Left lung (tissue), 4 donors: ENCODE measurements at regions not wholly inside any gene's neighbourhood (a gene's known extent, or its start where the extent isn't known, plus 50 kb on each side); places are given as distances from the start of the nearest gene placed in this dataset.
A peak's percentile ranks its signal among the peaks of the same experiment; 100 is the strongest.

Experiments used
- ATAC-seq: fragments of 200-7000 bp; cut with Tn5 transposase; one replicate; pipeline ENCODE4 v1.9.1; 2020; ENCODE audit warnings: moderate library complexity
- DNase-seq, 4 donors: peaks; one replicate each; pipeline ENCODE4 v3.0.0-alpha.2; 2013 to 2020
- H3K27ac ChIP-seq, 2 donors: fragments of 200-600 bp; sonication (generic) in 1 of 2; one replicate each; pipeline versions ENCODE4 v1.5.0 to v1.8.0; 2020 to 2021
- H3K27me3 ChIP-seq, 2 donors: fragments of 200-600 bp; sonication (generic) in 1 of 2; one replicate each; pipeline versions ENCODE4 v1.5.0 to v1.8.0; 2020 to 2021
- H3K36me3 ChIP-seq, 2 donors: fragments of 200-600 bp; sonication (generic) in 1 of 2; one replicate each; pipeline versions ENCODE4 v1.5.0 to v1.8.0; 2020 to 2021
- H3K4me1 ChIP-seq, 2 donors: fragments of 200-600 bp; one replicate each; pipeline ENCODE4 v1.8.0; 2021
- H3K4me3 ChIP-seq, 2 donors: fragments of 200-600 bp; sonication (generic) in 1 of 2; one replicate each; pipeline versions ENCODE4 v1.5.0 to v1.8.0; 2020 to 2021; ENCODE audit warnings: mild to moderate bottlenecking in 1 of 2
- H3K9me3 ChIP-seq, 2 donors: fragments of 200-600 bp; sonication (generic) in 1 of 2; one replicate each; pipeline versions ENCODE4 v1.5.0 to v1.8.0; 2020 to 2021
- intact Hi-C, 2 donors: fragments of 100-400 bp; cut with DNase I; formaldehyde crosslinking; loops; one replicate each; pipeline versions ENCODE4 v1.11.2 to v1.14.2; 2022
- TF ChIP-seq, protein P1 (sequence below), 2 donors: fragments of 200-600 bp; sonication (generic) in 1 of 2; IDR thresholded peaks; one replicate each; pipeline versions ENCODE4 v1.5.0 to v1.8.0; 2021; ENCODE audit warnings: antibody characterized with exemption in 2 of 2
- donor health status: DM: no; HTN: yes; CAD: no.
- donor health status: DM: no; HTN: no; CAD: no.

DNA sequence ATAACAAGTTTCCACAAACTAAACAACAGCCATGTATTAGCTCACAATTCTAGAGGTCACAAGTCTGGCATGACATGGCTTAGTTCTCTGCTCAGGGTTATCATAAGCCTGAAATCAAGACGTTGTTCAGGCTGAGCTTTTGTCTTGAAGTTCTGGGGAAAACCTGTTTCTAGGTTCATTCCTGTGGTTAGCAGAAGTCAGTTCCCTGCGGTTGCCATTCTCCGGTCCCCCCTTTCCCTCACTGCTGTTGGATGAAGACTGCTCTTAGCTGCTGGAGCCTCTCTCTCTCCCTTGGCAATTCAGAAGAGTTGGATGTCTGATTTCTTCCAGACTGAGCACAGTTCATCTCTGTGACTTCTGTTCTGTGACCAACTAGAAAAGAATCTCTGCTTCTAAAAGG, 962.6 kb downstream of the PCDH7 start:
- no peaks in the 10 kb centered on the region for H3K36me3 ChIP-seq
- DNase-seq (no peak), ATAC-seq (no peak)
- no peaks in the 10 kb centered on the region for H3K9me3 ChIP-seq
- H3K27ac ChIP-seq: no peak overlapping the region
- no peaks in the 10 kb centered on the region for H3K27me3 ChIP-seq
- H3K4me3 ChIP-seq: no peak overlapping the region
- intact Hi-C loops: no loop called here
- TF ChIP-seq, protein P1, sequence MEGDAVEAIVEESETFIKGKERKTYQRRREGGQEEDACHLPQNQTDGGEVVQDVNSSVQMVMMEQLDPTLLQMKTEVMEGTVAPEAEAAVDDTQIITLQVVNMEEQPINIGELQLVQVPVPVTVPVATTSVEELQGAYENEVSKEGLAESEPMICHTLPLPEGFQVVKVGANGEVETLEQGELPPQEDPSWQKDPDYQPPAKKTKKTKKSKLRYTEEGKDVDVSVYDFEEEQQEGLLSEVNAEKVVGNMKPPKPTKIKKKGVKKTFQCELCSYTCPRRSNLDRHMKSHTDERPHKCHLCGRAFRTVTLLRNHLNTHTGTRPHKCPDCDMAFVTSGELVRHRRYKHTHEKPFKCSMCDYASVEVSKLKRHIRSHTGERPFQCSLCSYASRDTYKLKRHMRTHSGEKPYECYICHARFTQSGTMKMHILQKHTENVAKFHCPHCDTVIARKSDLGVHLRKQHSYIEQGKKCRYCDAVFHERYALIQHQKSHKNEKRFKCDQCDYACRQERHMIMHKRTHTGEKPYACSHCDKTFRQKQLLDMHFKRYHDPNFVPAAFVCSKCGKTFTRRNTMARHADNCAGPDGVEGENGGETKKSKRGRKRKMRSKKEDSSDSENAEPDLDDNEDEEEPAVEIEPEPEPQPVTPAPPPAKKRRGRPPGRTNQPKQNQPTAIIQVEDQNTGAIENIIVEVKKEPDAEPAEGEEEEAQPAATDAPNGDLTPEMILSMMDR (IDR thresholded peaks at IDR 0.05): no peak
- no peaks in the 10 kb centered on the region for H3K4me1 ChIP-seq

DNA sequence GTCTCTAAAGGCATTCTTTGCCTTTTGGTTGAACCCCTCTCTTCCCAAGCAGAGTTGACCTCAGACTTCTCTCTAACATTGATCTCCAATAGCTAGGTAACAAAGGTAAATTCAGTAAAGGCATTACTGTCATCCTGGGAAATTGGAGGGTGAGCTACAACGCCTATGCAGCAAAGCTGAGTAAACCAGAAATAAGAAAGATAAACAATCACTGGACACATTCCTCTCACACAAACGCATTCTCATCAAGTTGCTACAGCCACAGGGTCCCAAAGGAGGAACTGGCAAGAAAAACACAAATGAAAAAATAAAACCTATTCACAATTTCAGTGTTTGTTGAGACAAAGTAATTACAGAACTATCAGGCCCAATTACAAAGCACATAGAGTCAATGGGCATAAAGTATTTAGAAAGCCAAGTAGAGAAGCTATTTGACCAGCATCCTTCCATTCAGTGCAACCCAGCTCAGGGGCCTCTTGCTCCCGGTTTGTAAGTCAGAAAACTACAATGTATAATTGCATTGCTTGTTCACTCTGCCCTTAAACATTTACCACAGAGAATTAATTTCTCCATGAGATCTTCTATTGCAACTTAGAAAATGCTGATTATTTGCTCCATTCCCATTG, 967.7 kb downstream of the PCDH7 start:
- H3K36me3 ChIP-seq: no peaks in the 10 kb centered on the region
- H3K27ac ChIP-seq: no peak overlapping the region
- DNase-seq: no peak
- no peaks in the 10 kb centered on the region for H3K9me3 ChIP-seq
- no peak for ATAC-seq
- no peak overlapping the region for H3K4me3 ChIP-seq
- intact Hi-C loops: no loop called here
- TF ChIP-seq, protein P1 (IDR thresholded peaks at IDR 0.05): no peak
- H3K27me3 ChIP-seq: no peaks in the 10 kb centered on the region
- no peaks in the 10 kb centered on the region for H3K4me1 ChIP-seq

DNA sequence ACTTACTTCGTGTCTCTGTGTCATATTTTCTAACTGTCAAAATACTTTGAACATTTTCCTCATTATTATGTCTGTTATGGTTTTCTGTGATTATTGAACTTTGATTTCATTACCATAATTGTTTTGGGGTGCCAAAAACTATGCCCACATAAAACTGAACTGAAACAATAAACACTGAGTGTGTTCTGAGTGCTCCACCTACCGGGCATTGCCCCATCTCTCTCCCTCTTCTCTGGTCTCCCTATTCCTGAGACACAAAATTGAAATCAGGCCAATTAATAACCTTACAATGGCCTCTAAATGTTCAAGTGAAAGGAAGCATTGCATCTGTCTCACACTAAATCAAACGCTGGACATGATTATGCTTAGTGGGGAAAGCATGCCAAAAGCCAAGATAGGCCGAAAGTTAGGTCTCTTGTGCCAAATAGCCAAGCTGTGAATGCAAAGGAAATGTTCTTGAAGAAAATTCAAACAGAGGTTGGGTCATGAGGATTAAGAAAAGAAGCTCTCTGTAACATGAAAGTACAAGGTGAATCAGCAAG, 972.3 kb downstream of the PCDH7 start:
- H3K4me3 ChIP-seq: no peak overlapping the region
- ATAC-seq (no peak), DNase-seq (peak in 2 of 4 donors; percentile 30 to 46)
- no peaks in the 10 kb centered on the region for H3K4me1 ChIP-seq
- no peaks in the 10 kb centered on the region for H3K27me3 ChIP-seq
- no peaks in the 10 kb centered on the region for H3K36me3 ChIP-seq
- no peaks in the 10 kb centered on the region for H3K9me3 ChIP-seq
- intact Hi-C loops: no loop called here
- no peak overlapping the region for H3K27ac ChIP-seq
- TF ChIP-seq, protein P1 (IDR thresholded peaks at IDR 0.05): no peak

DNA sequence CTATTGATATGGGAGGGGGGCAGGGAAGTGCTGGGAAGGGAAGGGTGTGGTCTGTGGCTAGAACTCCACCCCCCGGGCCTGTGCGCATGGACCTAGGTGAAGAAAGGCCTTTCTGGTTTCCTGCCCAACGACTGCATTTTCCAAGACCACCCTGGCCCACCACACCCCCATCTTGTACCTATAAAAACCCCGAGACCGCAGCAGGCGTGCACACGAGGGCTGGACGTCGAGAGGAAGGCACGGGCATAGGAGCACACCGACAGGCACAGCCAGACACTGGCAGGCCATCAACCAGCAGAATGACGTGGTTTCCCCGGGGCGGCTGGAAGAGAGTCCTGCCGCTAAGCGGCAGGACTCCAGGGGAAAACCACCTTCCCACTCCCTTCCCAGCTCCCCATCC, 981.1 kb downstream of the PCDH7 start:
- H3K27ac ChIP-seq: no peak overlapping the region
- no peaks in the 10 kb centered on the region for H3K4me1 ChIP-seq
- DNase-seq (peak in 1 of 4 donors; percentile 30), ATAC-seq (no peak)
- H3K36me3 ChIP-seq: no peaks in the 10 kb centered on the region
- no peak overlapping the region for H3K4me3 ChIP-seq
- H3K9me3 ChIP-seq: peaks cover 0 to 9% of the 10 kb centered on the region in 2 donors
- H3K27me3 ChIP-seq: no peaks in the 10 kb centered on the region
- intact Hi-C loops: no loop called here
- TF ChIP-seq, protein P1 (IDR thresholded peaks at IDR 0.05): no peak

DNA sequence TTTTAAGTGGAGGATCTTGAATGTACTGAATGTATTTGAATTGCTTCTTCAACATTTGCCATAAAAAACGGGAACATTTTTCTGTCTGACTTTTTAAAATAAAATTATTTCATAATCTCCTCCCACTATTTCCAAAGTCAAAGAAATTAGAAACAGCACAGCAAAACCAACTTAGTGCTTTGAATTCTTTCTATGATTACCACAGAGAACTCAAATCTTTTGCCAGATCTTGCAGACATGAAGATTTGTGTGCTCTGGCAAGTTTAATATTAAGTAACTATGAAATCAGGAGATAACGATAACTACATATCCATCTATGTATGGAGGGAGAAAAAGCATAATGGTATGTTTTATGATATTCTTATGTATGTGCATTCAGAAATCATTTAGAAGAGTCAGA, 982.2 kb downstream of the PCDH7 start:
- TF ChIP-seq, protein P1 (IDR thresholded peaks at IDR 0.05): no peak
- DNase-seq: peak in 2 of 4 donors; percentile 12 to 32
- Histone ChIP-seq H3K4me3 (no peak overlapping the region), H3K27ac (no peak overlapping the region), H3K9me3 (peaks cover 0 to 9% of the 10 kb centered on the region in 2 donors), H3K36me3 (no peaks in the 10 kb centered on the region), H3K4me1 (no peaks in the 10 kb centered on the region), H3K27me3 (no peaks in the 10 kb centered on the region)
- no peak for ATAC-seq
- intact Hi-C loops: no loop called here
